AG10803 (cell line): ENCODE measurements at regions not wholly inside any gene's neighbourhood (a gene's known extent, or its start where the extent isn't known, plus 50 kb on each side); places are given as distances from the start of the nearest gene placed in this dataset.

Experiments used
- DNase-seq: peaks from one replicate; pipeline ENCODE4 v3.0.0; 2010; ENCODE audit warnings: low read depth
- H3K4me3 ChIP-seq: 2 replicates; pipeline ENCODE4 v1.5.1; 2011; ENCODE audit warnings: mild to moderate bottlenecking, low read length, control low read depth
- TF ChIP-seq, protein P1 (sequence below): conservative IDR thresholded peaks from 2 replicates; pipeline ENCODE4 v1.5.1; 2011; ENCODE audit warnings: mild to moderate bottlenecking, low read length, control low read depth, inconsistent platforms

DNA sequence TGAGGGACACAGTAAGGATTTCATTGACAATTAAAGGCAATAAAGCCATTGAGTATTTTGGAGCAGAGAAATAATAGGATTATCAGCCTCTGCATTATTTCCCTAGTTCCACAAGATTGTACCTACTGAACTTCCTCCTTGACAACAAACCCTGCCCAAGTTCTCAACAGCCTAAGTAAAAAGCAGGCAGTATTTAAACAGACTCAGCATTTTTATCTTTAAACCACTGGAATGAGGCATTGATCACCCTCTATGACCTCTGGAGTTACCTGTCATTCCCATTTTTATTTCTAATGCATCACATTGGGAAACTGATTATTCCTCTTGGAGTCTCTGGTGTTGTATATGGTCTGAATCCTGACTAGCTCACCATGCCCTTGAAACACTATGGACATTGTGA lies 570.6 kb upstream of the STXBP6 start:
- TF ChIP-seq, protein P1, sequence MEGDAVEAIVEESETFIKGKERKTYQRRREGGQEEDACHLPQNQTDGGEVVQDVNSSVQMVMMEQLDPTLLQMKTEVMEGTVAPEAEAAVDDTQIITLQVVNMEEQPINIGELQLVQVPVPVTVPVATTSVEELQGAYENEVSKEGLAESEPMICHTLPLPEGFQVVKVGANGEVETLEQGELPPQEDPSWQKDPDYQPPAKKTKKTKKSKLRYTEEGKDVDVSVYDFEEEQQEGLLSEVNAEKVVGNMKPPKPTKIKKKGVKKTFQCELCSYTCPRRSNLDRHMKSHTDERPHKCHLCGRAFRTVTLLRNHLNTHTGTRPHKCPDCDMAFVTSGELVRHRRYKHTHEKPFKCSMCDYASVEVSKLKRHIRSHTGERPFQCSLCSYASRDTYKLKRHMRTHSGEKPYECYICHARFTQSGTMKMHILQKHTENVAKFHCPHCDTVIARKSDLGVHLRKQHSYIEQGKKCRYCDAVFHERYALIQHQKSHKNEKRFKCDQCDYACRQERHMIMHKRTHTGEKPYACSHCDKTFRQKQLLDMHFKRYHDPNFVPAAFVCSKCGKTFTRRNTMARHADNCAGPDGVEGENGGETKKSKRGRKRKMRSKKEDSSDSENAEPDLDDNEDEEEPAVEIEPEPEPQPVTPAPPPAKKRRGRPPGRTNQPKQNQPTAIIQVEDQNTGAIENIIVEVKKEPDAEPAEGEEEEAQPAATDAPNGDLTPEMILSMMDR: no peak
- DNase-seq: no peak
- H3K4me3 ChIP-seq: no peak overlapping the region

DNA sequence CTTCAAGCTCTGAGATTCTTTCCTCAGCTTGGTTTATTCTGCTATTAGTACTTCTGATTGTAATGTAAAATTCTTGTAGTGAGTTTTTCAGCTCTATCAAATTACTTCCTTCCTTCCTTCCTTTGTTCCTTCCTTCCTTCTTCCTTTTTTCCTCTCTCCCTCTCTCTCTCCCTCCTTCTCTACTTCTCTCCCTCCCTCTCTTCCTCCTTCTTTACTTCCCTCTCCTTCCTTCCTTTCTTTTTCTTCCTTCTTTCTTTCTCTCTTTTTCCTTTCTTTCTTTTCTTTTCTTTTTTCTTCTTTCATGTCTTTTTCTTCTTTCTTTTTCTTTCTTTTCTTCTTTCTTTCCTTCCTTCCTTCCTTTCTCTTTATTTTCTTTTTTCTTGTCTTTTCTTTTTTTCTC lies 565.2 kb upstream of the STXBP6 start:
- TF ChIP-seq, protein P1: no peak
- DNase-seq: no peak
- H3K4me3 ChIP-seq: no peak overlapping the region

DNA sequence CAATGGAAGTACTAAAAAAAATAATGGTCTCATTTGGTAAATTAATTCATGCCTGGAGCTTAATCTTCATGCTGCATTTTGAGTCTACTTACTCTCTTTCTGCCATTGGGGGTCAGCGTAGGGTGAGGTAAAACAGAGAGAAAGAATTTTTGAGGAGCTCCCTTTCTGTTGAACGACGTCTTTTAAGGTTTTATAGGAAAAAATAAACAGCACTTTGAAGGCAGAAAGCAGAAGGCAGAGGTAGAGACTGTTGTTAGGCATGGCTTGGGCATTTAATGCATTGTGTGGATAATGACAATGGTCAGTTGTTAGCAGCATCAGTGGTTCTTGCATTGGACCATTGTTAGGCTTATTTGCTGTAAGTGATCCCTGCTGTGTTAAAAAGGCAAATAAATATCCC lies 557.2 kb upstream of the STXBP6 start:
- H3K4me3 ChIP-seq: no peak overlapping the region
- no peak for DNase-seq
- TF ChIP-seq, protein P1: no peak

GRCh38 chr14:25602106-25602505 lies 552.2 kb upstream of the STXBP6 start:
- H3K4me3 ChIP-seq: no peak overlapping the region
- DNase-seq: no peak
- TF ChIP-seq, protein P1: no peak

DNA sequence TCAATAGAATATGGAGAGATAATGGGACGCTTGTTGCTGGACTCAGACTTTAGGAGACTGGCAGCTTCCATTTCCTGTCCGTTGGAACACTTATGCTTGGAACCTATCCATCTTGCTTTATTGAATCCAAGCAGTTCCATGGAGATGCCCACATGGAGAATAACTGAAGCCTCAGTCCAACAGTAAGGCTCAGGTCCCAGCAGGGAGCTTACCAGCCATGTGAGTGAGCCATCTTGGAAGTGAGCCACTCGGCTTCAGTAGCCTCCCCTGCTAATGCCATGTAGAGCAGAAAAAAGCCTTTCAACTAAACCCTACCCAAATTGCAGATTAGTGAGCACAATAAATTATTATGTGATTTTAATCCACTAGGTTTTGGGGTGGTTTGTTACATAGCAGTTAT lies 538.8 kb upstream of the STXBP6 start:
- TF ChIP-seq, protein P1: no peak
- no peak overlapping the region for H3K4me3 ChIP-seq
- DNase-seq: no peak

DNA sequence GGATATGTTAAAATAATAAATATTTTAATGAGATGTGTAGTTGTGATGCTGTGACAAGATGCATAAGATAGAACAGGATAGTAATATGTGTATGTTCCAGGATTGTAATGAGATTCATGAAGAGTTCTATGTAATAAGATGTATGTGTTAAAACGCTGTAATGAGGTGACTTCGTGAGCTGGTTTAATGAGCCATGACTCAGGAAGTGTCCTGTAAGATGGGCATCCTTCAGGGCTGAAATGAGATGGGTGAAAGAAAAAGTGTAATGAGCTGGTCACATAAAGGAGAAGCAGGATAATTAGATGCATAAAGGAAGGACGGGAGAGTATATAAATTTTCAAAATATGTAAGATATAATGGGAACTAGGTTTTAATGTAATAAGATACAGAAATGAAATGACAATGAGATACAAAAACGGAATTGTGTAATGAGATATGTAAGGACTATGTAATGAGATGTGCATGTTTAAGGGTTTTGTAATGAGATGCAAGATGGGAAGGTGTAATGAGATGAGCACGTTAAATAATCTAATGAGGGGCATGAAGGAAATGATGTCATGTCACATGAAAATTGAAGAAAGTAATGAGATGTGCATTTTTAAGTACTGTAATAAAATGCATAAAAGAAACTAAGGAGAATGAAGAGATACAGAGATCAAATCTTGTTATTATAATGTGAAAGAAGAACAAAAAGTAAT lies 524.8 kb upstream of the STXBP6 start:
- TF ChIP-seq, protein P1: no peak
- DNase-seq: no peak
- no peak overlapping the region for H3K4me3 ChIP-seq

- no peak for DNase-seq
- TF ChIP-seq, protein P1: no peak
- H3K4me3 ChIP-seq: no peak overlapping the region
Measured at GRCh38 chr14:25570483-25570882, 520.5 kb upstream of the STXBP6 start.
